HEK293T (cell line): ENCODE measurements at regions not wholly inside any gene's neighbourhood (a gene's known extent, or its start where the extent isn't known, plus 50 kb on each side); places are given as distances from the start of the nearest gene placed in this dataset.

ENCODE experiments used
- BHLHE40 ChIP-seq: fragments of 450-650 bp; IDR thresholded peaks from 2 replicates; pipeline ENCODE4 v1.6.1; 2016; ENCODE audit warnings: mild to moderate bottlenecking, moderate library complexity, borderline replicate concordance
- CTBP1 ChIP-seq: fragments of 450-650 bp; IDR thresholded peaks from 2 replicates; pipeline ENCODE4 v1.6.1; 2016; ENCODE audit warnings: borderline replicate concordance
- FOXA1 ChIP-seq: fragments of 450-650 bp; IDR thresholded peaks from 2 replicates; pipeline ENCODE4 v1.6.1; 2016; ENCODE audit warnings: mild to moderate bottlenecking
- FOXM1 ChIP-seq: fragments of 450-650 bp; IDR thresholded peaks from 2 replicates; pipeline ENCODE4 v1.6.1; 2017; ENCODE audit warnings: mild to moderate bottlenecking, borderline replicate concordance
- HDGF ChIP-seq: fragments of 450-650 bp; IDR thresholded peaks from 2 replicates; pipeline ENCODE4 v1.6.1; 2017; ENCODE audit warnings: antibody characterized with exemption, borderline replicate concordance
- SP1 ChIP-seq: fragments of 450-650 bp; IDR thresholded peaks from 2 replicates; pipeline ENCODE4 v1.6.1; 2017
- SUZ12 ChIP-seq: fragments of 450-650 bp; IDR thresholded peaks from 2 replicates; pipeline ENCODE4 v1.6.1; 2016; ENCODE audit warnings: mild to moderate bottlenecking
- TARDBP ChIP-seq: fragments of 450-650 bp; IDR thresholded peaks from 2 replicates; pipeline ENCODE4 v1.6.1; 2016
- TF ChIP-seq, protein P1 (sequence below): fragments of 450-650 bp; IDR thresholded peaks from 2 replicates; pipeline ENCODE4 v1.6.1; 2016

DNA sequence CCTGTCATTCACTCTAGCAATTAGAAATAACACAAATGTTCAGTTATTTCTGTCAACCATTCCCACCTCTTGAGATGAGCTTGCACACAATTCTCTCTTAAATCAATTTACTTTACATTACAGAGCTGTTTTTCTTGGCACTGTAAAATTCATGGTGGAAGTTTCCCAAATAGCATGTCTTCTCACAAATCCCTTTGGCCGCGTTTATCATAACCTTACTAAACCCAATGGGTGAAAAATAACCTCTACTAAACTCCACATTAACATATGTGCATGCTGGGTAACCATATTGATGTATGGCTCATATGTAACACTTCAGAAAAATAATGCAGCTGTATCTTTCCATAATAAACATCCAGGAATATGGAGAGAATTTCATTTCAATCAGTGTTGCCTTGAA lies 75.5 kb upstream of the SULT1C3 start:
- TF ChIP-seq SP1 (no peak), CTBP1 (no peak), HDGF (no peak), BHLHE40 (no peak), TARDBP (no peak), FOXM1 (no peak), SUZ12 (no peak), FOXA1 (no peak)
- TF ChIP-seq, protein P1, sequence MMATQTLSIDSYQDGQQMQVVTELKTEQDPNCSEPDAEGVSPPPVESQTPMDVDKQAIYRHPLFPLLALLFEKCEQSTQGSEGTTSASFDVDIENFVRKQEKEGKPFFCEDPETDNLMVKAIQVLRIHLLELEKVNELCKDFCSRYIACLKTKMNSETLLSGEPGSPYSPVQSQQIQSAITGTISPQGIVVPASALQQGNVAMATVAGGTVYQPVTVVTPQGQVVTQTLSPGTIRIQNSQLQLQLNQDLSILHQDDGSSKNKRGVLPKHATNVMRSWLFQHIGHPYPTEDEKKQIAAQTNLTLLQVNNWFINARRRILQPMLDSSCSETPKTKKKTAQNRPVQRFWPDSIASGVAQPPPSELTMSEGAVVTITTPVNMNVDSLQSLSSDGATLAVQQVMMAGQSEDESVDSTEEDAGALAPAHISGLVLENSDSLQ = no peak
